ENCODE measurements at regions not wholly inside any gene's neighbourhood (a gene's known extent, or its start where the extent isn't known, plus 50 kb on each side); places are given as distances from the start of the nearest gene placed in this dataset.

- no peak for TF ChIP-seq PATZ1 (CRISPR knock-in tag; IDR thresholded peaks at IDR 0.05; ENCODE audit: borderline replicate concordance)
- TF ChIP-seq ZFP3 (CRISPR knock-in tag; IDR thresholded peaks at IDR 0.05), result no peak
- TF ChIP-seq ZFP30 (CRISPR knock-in tag; IDR thresholded peaks at IDR 0.05), result no peak
- no peak for TF ChIP-seq GLIS3 (CRISPR knock-in tag; IDR thresholded peaks at IDR 0.05)
- no peak for TF ChIP-seq BACH2 (CRISPR knock-in tag; IDR thresholded peaks at IDR 0.05; ENCODE audit: borderline replicate concordance)
These were observed 164.4 kb downstream of the MDFIC start for GRCh38 chr7:115086146-115086841.

All from SK-N-SH treated with all-trans-retinoic acid at 6 μM for 48 hours (cell line).